Thyroid gland (tissue), 4 donors: ENCODE measurements at regions not wholly inside any gene's neighbourhood (a gene's known extent, or its start where the extent isn't known, plus 50 kb on each side); places are given as distances from the start of the nearest gene placed in this dataset.

ENCODE experiments used
- CTCF ChIP-seq, 6 experiments: fragments of 200-600 bp in 3 of 6; fragments of 450-650 bp in 3 of 6; sonication (generic) in 3 of 6; IDR thresholded peaks; one replicate each; pipeline ENCODE4 v1.5.1; 2016 to 2019; ENCODE audit warnings: antibody characterized with exemption in 6 of 6, mild to moderate bottlenecking in 2 of 6, inconsistent platforms in 1 of 6, moderate library complexity in 1 of 6
- POLR2A ChIP-seq, 2 donors: fragments of 450-650 bp; IDR thresholded peaks; one replicate each; pipeline ENCODE4 v1.6.1; 2017; ENCODE audit warnings: antibody characterized with exemption in 2 of 2, mild to moderate bottlenecking in 2 of 2, moderate library complexity in 1 of 2

- TF ChIP-seq CTCF (IDR thresholded peaks at IDR 0.05) (no peak), POLR2A (IDR thresholded peaks at IDR 0.05) (no peak)
Measured at GRCh38 chr3:66812741-66813140, 185.4 kb upstream of the KBTBD8 start.
